H9 (cell line): ENCODE measurements at regions not wholly inside any gene's neighbourhood (a gene's known extent, or its start where the extent isn't known, plus 50 kb on each side); places are given as distances from the start of the nearest gene placed in this dataset.

Experiments
- DNase-seq: peaks from one replicate; pipeline ENCODE4 v3.0.0-alpha.2; 2017
- H2AFZ ChIP-seq: one replicate; pipeline ENCODE4 v1.6.1; 2013; ENCODE audit warnings: mild to moderate bottlenecking, low read length, control low read depth, moderate library complexity
- H2AK5ac ChIP-seq: 2 replicates; pipeline ENCODE4 v1.6.1; 2013; ENCODE audit warnings: low read length, control low read depth, mixed read lengths; ENCODE audit not compliant: insufficient read length
- H2BK120ac ChIP-seq: one replicate; pipeline ENCODE4 v1.6.1; 2013; ENCODE audit warnings: low read depth, mild to moderate bottlenecking, low read length, control low read depth, inconsistent platforms; ENCODE audit not compliant: poor library complexity, severe bottlenecking
- H2BK12ac ChIP-seq: 2 replicates; pipeline ENCODE4 v1.6.1; 2013; ENCODE audit warnings: low read length, control low read depth, mixed read lengths, low read depth; ENCODE audit not compliant: insufficient read length
- H2BK15ac ChIP-seq: 2 replicates; pipeline ENCODE4 v1.6.1; 2013; ENCODE audit warnings: low read depth, low read length, control low read depth
- H2BK20ac ChIP-seq: one replicate; pipeline ENCODE4 v1.6.1; 2013; ENCODE audit warnings: low read depth, mild to moderate bottlenecking, low read length, control low read depth, inconsistent platforms; ENCODE audit not compliant: poor library complexity, severe bottlenecking
- H2BK5ac ChIP-seq: 2 replicates; pipeline ENCODE4 v1.6.1; 2013; ENCODE audit warnings: low read length, control low read depth, mixed read lengths; ENCODE audit not compliant: insufficient read length
- H3K14ac ChIP-seq: 2 replicates; pipeline ENCODE4 v1.6.1; 2013; ENCODE audit warnings: low read length, control low read depth; ENCODE audit not compliant: insufficient read depth
- H3K18ac ChIP-seq: 2 replicates; pipeline ENCODE4 v1.6.1; 2013; ENCODE audit warnings: low read depth, mild to moderate bottlenecking, mixed read lengths, low read length, control low read depth; ENCODE audit not compliant: insufficient read length
- H3K23ac ChIP-seq: 2 replicates; pipeline ENCODE4 v1.6.1; 2013; ENCODE audit warnings: low read length, control low read depth, mixed read lengths, low read depth; ENCODE audit not compliant: insufficient read length
- H3K23me2 ChIP-seq: 2 replicates; pipeline ENCODE4 v1.6.1; 2013; ENCODE audit warnings: low read depth, mild to moderate bottlenecking, mixed read lengths, low read length, control low read depth; ENCODE audit not compliant: insufficient read length, poor library complexity, severe bottlenecking
- H3K27ac ChIP-seq: 2 replicates; pipeline ENCODE4 v1.5.1; 2013; ENCODE audit warnings: low read length, control low read depth, mixed read lengths, low read depth; ENCODE audit not compliant: insufficient read length
- H3K27me3 ChIP-seq: 2 replicates; pipeline ENCODE4 v1.6.1; 2013; ENCODE audit warnings: low read length, control low read depth, inconsistent platforms; ENCODE audit not compliant: insufficient read depth
- H3K4ac ChIP-seq: 2 replicates; pipeline ENCODE4 v1.6.1; 2013; ENCODE audit warnings: low read depth, mild to moderate bottlenecking, control low read depth, inconsistent platforms, low read length, moderate library complexity
- H3K4me1 ChIP-seq: 2 replicates; pipeline ENCODE4 v1.6.1; 2013; ENCODE audit warnings: low read length, control low read depth, inconsistent platforms; ENCODE audit not compliant: insufficient read depth
- H3K4me2 ChIP-seq: 2 replicates; pipeline ENCODE4 v1.6.1; 2013; ENCODE audit warnings: low read length, control low read depth, mixed read lengths; ENCODE audit not compliant: insufficient read length, insufficient read depth
- H3K56ac ChIP-seq: 2 replicates; pipeline ENCODE4 v1.6.1; 2013; ENCODE audit warnings: low read depth, mild to moderate bottlenecking, mixed read lengths, low read length, control low read depth; ENCODE audit not compliant: insufficient read length
- H3K79me1 ChIP-seq: 2 replicates; pipeline ENCODE4 v1.6.1; 2013; ENCODE audit warnings: low read depth, mild to moderate bottlenecking, moderate library complexity, low read length, control low read depth, inconsistent platforms; ENCODE audit not compliant: insufficient read depth, poor library complexity, severe bottlenecking
- H3K79me2 ChIP-seq: 2 replicates; pipeline ENCODE4 v1.6.1; 2013; ENCODE audit warnings: low read length, control low read depth, inconsistent platforms; ENCODE audit not compliant: insufficient read depth
- H3K9ac ChIP-seq: 2 replicates; pipeline ENCODE4 v1.6.1; 2013; ENCODE audit warnings: low read length, control low read depth, mixed read lengths; ENCODE audit not compliant: insufficient read length; ENCODE audit errors: extremely low read depth
- H3K9me3 ChIP-seq: one replicate; pipeline ENCODE4 v1.6.1; 2013; ENCODE audit warnings: low read depth, low read length, inconsistent platforms; ENCODE audit not compliant: control insufficient read depth
- H3T11ph ChIP-seq: one replicate; pipeline ENCODE4 v1.6.1; 2013; ENCODE audit warnings: mild to moderate bottlenecking, low read length, control low read depth, inconsistent platforms
- H4K20me1 ChIP-seq: one replicate; pipeline ENCODE4 v1.6.1; 2013; ENCODE audit not compliant: control insufficient read depth, insufficient read length, insufficient read depth
- H4K5ac ChIP-seq: 2 replicates; pipeline ENCODE4 v1.6.1; 2013; ENCODE audit warnings: low read depth, mild to moderate bottlenecking, mixed read lengths, low read length, control low read depth; ENCODE audit not compliant: insufficient read length
- H4K8ac ChIP-seq: replicated peaks from 2 replicates; pipeline ENCODE4 v1.6.1; 2013; ENCODE audit warnings: low read length, control low read depth, mixed read lengths, low read depth; ENCODE audit not compliant: insufficient read length
- H4K91ac ChIP-seq: 2 replicates; pipeline ENCODE4 v1.6.1; 2013; ENCODE audit warnings: low read depth, mild to moderate bottlenecking, moderate library complexity, mixed read lengths, low read length, control low read depth; ENCODE audit not compliant: insufficient read length
- H3K27ac Mint-ChIP-seq, 3 experiments: 2 replicates in 2 of 3; 3 replicates in 1 of 3; pipeline ENCODE4 v1.8.0; 2020 to 2021; ENCODE audit warnings: mixed read lengths in 3 of 3, mild to moderate bottlenecking in 1 of 3, moderate library complexity in 1 of 3
- H3K27me3 Mint-ChIP-seq: 2 replicates; pipeline ENCODE4 v1.8.0; 2021; ENCODE audit warnings: low read depth, mild to moderate bottlenecking, moderate library complexity, mixed read lengths
- H3K36me3 Mint-ChIP-seq, 3 experiments: 2 replicates in 2 of 3; 3 replicates in 1 of 3; pipeline ENCODE4 v1.8.0; 2020 to 2021; ENCODE audit warnings: low read depth in 3 of 3, mixed read lengths in 3 of 3; ENCODE audit not compliant: insufficient read depth in 1 of 3
- H3K4me1 Mint-ChIP-seq, 2 experiments: 2 replicates each; pipeline ENCODE4 v1.8.0; 2020; ENCODE audit warnings: mixed read lengths in 2 of 2
- H3K4me3 Mint-ChIP-seq, 2 experiments: 2 replicates in 1 of 2; 3 replicates in 1 of 2; pipeline ENCODE4 v1.8.0; 2020 to 2021; ENCODE audit warnings: mild to moderate bottlenecking in 2 of 2, mixed read lengths in 2 of 2, moderate library complexity in 1 of 2
- H3K9me3 Mint-ChIP-seq, 2 experiments: 2 replicates in 1 of 2; 3 replicates in 1 of 2; pipeline ENCODE4 v1.8.0; 2020; ENCODE audit warnings: mild to moderate bottlenecking in 2 of 2, mixed read lengths in 2 of 2, moderate library complexity in 1 of 2
- WGBS: extraction: QIAGEN DNeasy Blood & Tissue Kit; methylation state at CpG from one replicate; pipeline ENCODE4 v1.1.7; 2013; ENCODE audit warnings: missing lambda C conversion rate, low lambda C conversion rate, mixed read lengths; ENCODE audit not compliant: insufficient read length; ENCODE audit errors: extremely low coverage; 5-methylcytosine and 5-hydroxymethylcytosine counted together
- TF ChIP-seq, protein P1 (sequence below): fragments of 200-600 bp; sonication (generic); conservative IDR thresholded peaks from 3 replicates; pipeline ENCODE4 v1.8.0; 2021; ENCODE audit warnings: antibody characterized with exemption, mild to moderate bottlenecking

DNA sequence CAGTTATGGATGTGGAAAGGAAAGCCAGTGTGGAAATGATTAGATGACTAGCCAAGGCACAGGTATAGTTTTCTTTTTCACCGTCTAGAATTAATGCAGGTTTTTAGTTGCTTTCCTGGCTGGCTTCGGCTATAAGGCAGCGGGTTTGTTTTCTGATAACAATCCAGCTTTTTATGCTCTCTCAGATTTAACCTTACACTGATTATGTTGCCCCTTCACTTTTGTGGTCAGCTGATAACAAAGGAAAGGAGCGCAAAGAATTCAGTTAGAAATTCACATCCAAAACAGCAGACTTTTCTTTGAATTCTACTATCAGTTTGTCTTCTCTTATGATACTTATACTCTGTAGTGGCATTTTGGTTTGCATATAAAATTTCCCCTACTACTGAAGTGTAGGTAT is 94.2 kb upstream of the CENPE start:
- no CpG with 5 or more reads among the region's 4 CpGs for WGBS
- peaks cover 1% of the 10 kb centered on the region; the same call in 1 of the 2 replicates for H3K4me1 ChIP-seq
- no peaks in the 10 kb centered on the region for H3K27me3 Mint-ChIP-seq

More for the DNA sequence above, 94.2 kb upstream of the CENPE start:
- no peak overlapping the region for H3K14ac ChIP-seq
- peaks cover 0 to 8% (median 7%) of the 10 kb centered on the region in 3 experiments; a peak in 3 of 7 replicates for H3K36me3 Mint-ChIP-seq
- H4K20me1 ChIP-seq, result no peaks in the 10 kb centered on the region
- H3K27ac ChIP-seq, result no peak overlapping the region
- no peak for DNase-seq
- TF ChIP-seq, protein P1, sequence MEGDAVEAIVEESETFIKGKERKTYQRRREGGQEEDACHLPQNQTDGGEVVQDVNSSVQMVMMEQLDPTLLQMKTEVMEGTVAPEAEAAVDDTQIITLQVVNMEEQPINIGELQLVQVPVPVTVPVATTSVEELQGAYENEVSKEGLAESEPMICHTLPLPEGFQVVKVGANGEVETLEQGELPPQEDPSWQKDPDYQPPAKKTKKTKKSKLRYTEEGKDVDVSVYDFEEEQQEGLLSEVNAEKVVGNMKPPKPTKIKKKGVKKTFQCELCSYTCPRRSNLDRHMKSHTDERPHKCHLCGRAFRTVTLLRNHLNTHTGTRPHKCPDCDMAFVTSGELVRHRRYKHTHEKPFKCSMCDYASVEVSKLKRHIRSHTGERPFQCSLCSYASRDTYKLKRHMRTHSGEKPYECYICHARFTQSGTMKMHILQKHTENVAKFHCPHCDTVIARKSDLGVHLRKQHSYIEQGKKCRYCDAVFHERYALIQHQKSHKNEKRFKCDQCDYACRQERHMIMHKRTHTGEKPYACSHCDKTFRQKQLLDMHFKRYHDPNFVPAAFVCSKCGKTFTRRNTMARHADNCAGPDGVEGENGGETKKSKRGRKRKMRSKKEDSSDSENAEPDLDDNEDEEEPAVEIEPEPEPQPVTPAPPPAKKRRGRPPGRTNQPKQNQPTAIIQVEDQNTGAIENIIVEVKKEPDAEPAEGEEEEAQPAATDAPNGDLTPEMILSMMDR, result no peak
- H3K4me3 Mint-ChIP-seq, result no peak overlapping the region
- no peak overlapping the region for H2BK5ac ChIP-seq
- no peaks in the 10 kb centered on the region; the same call in 1 of the 2 replicates for H3K79me2 ChIP-seq
- H3K9me3 Mint-ChIP-seq, result peaks cover under 1 to 5% of the 10 kb centered on the region in 2 experiments; a peak in 4 of 5 replicates
- H3K9me3 ChIP-seq, result no peaks in the 10 kb centered on the region
- H3K18ac ChIP-seq, result no peak overlapping the region
- H3T11ph ChIP-seq, result no peak overlapping the region
- H2BK15ac ChIP-seq, result no peak overlapping the region
- H2AK5ac ChIP-seq, result no peak overlapping the region
- no peak overlapping the region for H3K27ac Mint-ChIP-seq
- H2AFZ ChIP-seq, result no peak overlapping the region
- no peak overlapping the region for H2BK20ac ChIP-seq
- H3K23me2 ChIP-seq, result no peaks in the 10 kb centered on the region
- no peak overlapping the region for H2BK120ac ChIP-seq
- H4K8ac ChIP-seq, result no peak overlapping the region
- no peak overlapping the region for H3K4me2 ChIP-seq
- no peak overlapping the region for H2BK12ac ChIP-seq
- no peak overlapping the region for H4K91ac ChIP-seq
- peaks cover 0 to 9% of the 10 kb centered on the region in 2 experiments; a peak in 2 of 4 replicates for H3K4me1 Mint-ChIP-seq
- no peak overlapping the region for H3K9ac ChIP-seq
- H3K79me1 ChIP-seq, result no peaks in the 10 kb centered on the region
- no peak overlapping the region for H3K23ac ChIP-seq
- H3K27me3 ChIP-seq, result no peaks in the 10 kb centered on the region
- no peak overlapping the region for H4K5ac ChIP-seq
- H3K4ac ChIP-seq, result no peak overlapping the region
- H3K56ac ChIP-seq, result no peak overlapping the region
